ENCODE measurements at regions not wholly inside any gene's neighbourhood (a gene's known extent, or its start where the extent isn't known, plus 50 kb on each side); places are given as distances from the start of the nearest gene placed in this dataset.
A peak's percentile ranks its signal among the peaks of the same experiment; 100 is the strongest.

- WGBS, 2 donors (ENCODE audit: extremely low coverage in 2 of 2, insufficient read length in 2 of 2, insufficient replicate concordance in 1 of 2): no CpG with 5 or more reads among the region's 12 CpGs
- Histone ChIP-seq H3K79me1 (ENCODE audit: low read depth, low read length) (no peaks in the 10 kb centered on the region), H2BK12ac (ENCODE audit: low read length) (no peak overlapping the region), H4K91ac (ENCODE audit: low read depth, low read length, poor library complexity) (no peak overlapping the region), H3K4me1 (ENCODE audit: control insufficient read depth in 2 of 2, insufficient read depth in 1 of 2, low read depth in 1 of 2, low read length in 2 of 2) (peaks cover 13 to 15% of the 10 kb centered on the region in 2 donors), H2BK15ac (ENCODE audit: low read length) (no peak overlapping the region), H3K14ac (ENCODE audit: low read length) (no peak overlapping the region), H3K36me3 (replicated peaks in 1 of 2; ENCODE audit: control insufficient read depth in 2 of 2, insufficient read depth in 2 of 2, low read length in 2 of 2) (no peaks in the 10 kb centered on the region), H3K9ac (ENCODE audit: low read depth, low read length, poor library complexity) (no peak overlapping the region), H3K4ac (ENCODE audit: low read length) (no peak overlapping the region), H2BK5ac (ENCODE audit: low read length) (no peak overlapping the region), H3K18ac (ENCODE audit: low read length) (no peak overlapping the region), H4K8ac (ENCODE audit: low read depth, low read length) (no peak overlapping the region), H3K4me3 (ENCODE audit: low read length in 2 of 2) (no peak overlapping the region), H3K23ac (ENCODE audit: low read depth, low read length, poor library complexity) (no peak overlapping the region), H2AFZ (ENCODE audit: low read length) (no peak overlapping the region), H3K27me3 (ENCODE audit: control insufficient read depth in 3 of 3, insufficient read depth in 3 of 3, low read depth in 1 of 3, low read length in 3 of 3) (peaks cover 0 to 3% (median 0%) of the 10 kb centered on the region in 3 experiments), H2AK5ac (ENCODE audit: low read depth, low read length) (no peak overlapping the region), H2BK120ac (ENCODE audit: low read depth, low read length) (no peak overlapping the region), H3K4me2 (ENCODE audit: insufficient read depth, low read length, poor library complexity, severe bottlenecking) (no peak overlapping the region), H3K27ac (replicated peaks; ENCODE audit: low read length) (no peak overlapping the region), H3K9me3 (replicated peaks in 1 of 2; ENCODE audit: control insufficient read depth in 2 of 2, insufficient read depth in 1 of 2, low read depth in 1 of 2, low read length in 2 of 2) (peaks cover 0 to 6% of the 10 kb centered on the region in 2 donors)
- no peak for DNase-seq (ENCODE audit: low spot score)
Measured at GRCh38 chr18:78242806-78243205, 736.8 kb upstream of the SALL3 start.

- Histone ChIP-seq H3K4me2 (ENCODE audit: insufficient read depth, low read length, poor library complexity, severe bottlenecking) (no peak overlapping the region), H3K79me1 (ENCODE audit: low read depth, low read length) (no peaks in the 10 kb centered on the region), H3K27me3 (ENCODE audit: control insufficient read depth in 3 of 3, insufficient read depth in 3 of 3, low read depth in 1 of 3, low read length in 3 of 3) (peaks cover 0 to 3% (median 0%) of the 10 kb centered on the region in 3 experiments), H2BK15ac (ENCODE audit: low read length) (no peak overlapping the region), H2AFZ (ENCODE audit: low read length) (no peak overlapping the region), H3K9me3 (replicated peaks in 1 of 2; ENCODE audit: control insufficient read depth in 2 of 2, insufficient read depth in 1 of 2, low read depth in 1 of 2, low read length in 2 of 2) (no peaks in the 10 kb centered on the region), H3K14ac (ENCODE audit: low read length) (no peak overlapping the region), H3K4me3 (ENCODE audit: low read length in 2 of 2) (no peak overlapping the region), H2BK5ac (ENCODE audit: low read length) (no peak overlapping the region), H2BK120ac (ENCODE audit: low read depth, low read length) (no peak overlapping the region), H3K9ac (ENCODE audit: low read depth, low read length, poor library complexity) (no peak overlapping the region), H3K23ac (ENCODE audit: low read depth, low read length, poor library complexity) (no peak overlapping the region), H2AK5ac (ENCODE audit: low read depth, low read length) (no peak overlapping the region), H3K18ac (ENCODE audit: low read length) (no peak overlapping the region), H3K4ac (ENCODE audit: low read length) (no peak overlapping the region), H3K36me3 (replicated peaks in 1 of 2; ENCODE audit: control insufficient read depth in 2 of 2, insufficient read depth in 2 of 2, low read length in 2 of 2) (no peaks in the 10 kb centered on the region), H4K8ac (ENCODE audit: low read depth, low read length) (no peak overlapping the region), H4K91ac (ENCODE audit: low read depth, low read length, poor library complexity) (no peak overlapping the region), H3K27ac (replicated peaks; ENCODE audit: low read length) (no peak overlapping the region), H3K4me1 (ENCODE audit: control insufficient read depth in 2 of 2, insufficient read depth in 1 of 2, low read depth in 1 of 2, low read length in 2 of 2) (peaks cover 13 to 18% of the 10 kb centered on the region in 2 donors), H2BK12ac (ENCODE audit: low read length) (no peak overlapping the region)
- DNase-seq (ENCODE audit: low spot score): no peak
- WGBS, 2 donors (ENCODE audit: extremely low coverage in 2 of 2, insufficient read length in 2 of 2, insufficient replicate concordance in 1 of 2): no CpG with 5 or more reads among the region's 4 CpGs
Measured at GRCh38 chr18:78244779-78245178, 734.8 kb upstream of the SALL3 start.

GRCh38 chr18:78245451-78245850 is 734.2 kb upstream of the SALL3 start:
- no peak overlapping the region for H2BK12ac ChIP-seq (ENCODE audit: low read length)
- no peak overlapping the region for H2BK5ac ChIP-seq (ENCODE audit: low read length)
- no peak overlapping the region for H2AK5ac ChIP-seq (ENCODE audit: low read depth, low read length)
- WGBS, 2 donors (ENCODE audit: extremely low coverage in 2 of 2, insufficient read length in 2 of 2, insufficient replicate concordance in 1 of 2): no CpG with 5 or more reads among the region's 9 CpGs
- no peak overlapping the region for H2AFZ ChIP-seq (ENCODE audit: low read length)
- H4K8ac ChIP-seq (ENCODE audit: low read depth, low read length): no peak overlapping the region
- DNase-seq (ENCODE audit: low spot score): no peak
- no peaks in the 10 kb centered on the region for H3K79me1 ChIP-seq (ENCODE audit: low read depth, low read length)
- peaks cover 0 to 3% (median 0%) of the 10 kb centered on the region in 3 experiments for H3K27me3 ChIP-seq (ENCODE audit: control insufficient read depth in 3 of 3, insufficient read depth in 3 of 3, low read depth in 1 of 3, low read length in 3 of 3)
- no peak overlapping the region for H3K27ac ChIP-seq (replicated peaks; ENCODE audit: low read length)
- H4K91ac ChIP-seq (ENCODE audit: low read depth, low read length, poor library complexity): no peak overlapping the region
- no peak overlapping the region for H3K4me3 ChIP-seq (ENCODE audit: low read length in 2 of 2)
- no peak overlapping the region for H3K4ac ChIP-seq (ENCODE audit: low read length)
- H3K4me2 ChIP-seq (ENCODE audit: insufficient read depth, low read length, poor library complexity, severe bottlenecking): no peak overlapping the region
- no peak overlapping the region for H3K23ac ChIP-seq (ENCODE audit: low read depth, low read length, poor library complexity)
- no peak overlapping the region for H2BK120ac ChIP-seq (ENCODE audit: low read depth, low read length)
- peaks cover 12 to 18% of the 10 kb centered on the region in 2 donors for H3K4me1 ChIP-seq (ENCODE audit: control insufficient read depth in 2 of 2, insufficient read depth in 1 of 2, low read depth in 1 of 2, low read length in 2 of 2)
- no peaks in the 10 kb centered on the region for H3K36me3 ChIP-seq (replicated peaks in 1 of 2; ENCODE audit: control insufficient read depth in 2 of 2, insufficient read depth in 2 of 2, low read length in 2 of 2)
- no peak overlapping the region for H3K9ac ChIP-seq (ENCODE audit: low read depth, low read length, poor library complexity)
- H2BK15ac ChIP-seq (ENCODE audit: low read length): no peak overlapping the region
- H3K18ac ChIP-seq (ENCODE audit: low read length): no peak overlapping the region
- no peaks in the 10 kb centered on the region for H3K9me3 ChIP-seq (replicated peaks in 1 of 2; ENCODE audit: control insufficient read depth in 2 of 2, insufficient read depth in 1 of 2, low read depth in 1 of 2, low read length in 2 of 2)
- no peak overlapping the region for H3K14ac ChIP-seq (ENCODE audit: low read length)

DNA sequence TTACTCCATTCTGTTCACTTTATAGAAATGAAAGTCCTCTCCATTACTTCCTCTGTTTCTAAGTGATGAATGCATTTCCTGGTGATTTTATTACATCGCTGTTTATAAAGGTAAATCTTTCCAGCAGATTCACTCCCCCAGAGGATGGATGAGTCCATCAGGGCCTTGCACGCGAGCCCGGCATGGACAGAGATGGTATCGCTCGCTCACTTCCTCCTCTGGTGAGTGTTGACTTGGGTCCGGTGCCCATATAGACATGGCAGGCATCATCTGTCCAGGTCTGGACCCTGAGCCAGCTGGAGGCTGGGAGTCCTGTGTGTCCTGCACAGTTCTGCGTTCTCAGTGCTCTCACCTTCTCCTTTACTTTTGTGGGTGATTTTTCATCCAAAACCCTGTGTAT is 733.6 kb upstream of the SALL3 start:
- DNase-seq (ENCODE audit: low spot score): no peak
- H3K79me1 ChIP-seq (ENCODE audit: low read depth, low read length): no peaks in the 10 kb centered on the region
- H2AFZ ChIP-seq (ENCODE audit: low read length): no peak overlapping the region
- no peak overlapping the region for H3K4me2 ChIP-seq (ENCODE audit: insufficient read depth, low read length, poor library complexity, severe bottlenecking)
- no peak overlapping the region for H3K4me3 ChIP-seq (ENCODE audit: low read length in 2 of 2)
- no peak overlapping the region for H2BK12ac ChIP-seq (ENCODE audit: low read length)
- H3K27ac ChIP-seq (replicated peaks; ENCODE audit: low read length): no peak overlapping the region
- H2BK5ac ChIP-seq (ENCODE audit: low read length): no peak overlapping the region
- H4K8ac ChIP-seq (ENCODE audit: low read depth, low read length): no peak overlapping the region
- no peak overlapping the region for H3K4ac ChIP-seq (ENCODE audit: low read length)
- H3K4me1 ChIP-seq (ENCODE audit: control insufficient read depth in 2 of 2, insufficient read depth in 1 of 2, low read depth in 1 of 2, low read length in 2 of 2): peaks cover 6 to 13% of the 10 kb centered on the region in 2 donors
- no peaks in the 10 kb centered on the region for H3K9me3 ChIP-seq (replicated peaks in 1 of 2; ENCODE audit: control insufficient read depth in 2 of 2, insufficient read depth in 1 of 2, low read depth in 1 of 2, low read length in 2 of 2)
- H2AK5ac ChIP-seq (ENCODE audit: low read depth, low read length): no peak overlapping the region
- H4K91ac ChIP-seq (ENCODE audit: low read depth, low read length, poor library complexity): no peak overlapping the region
- no peak overlapping the region for H2BK15ac ChIP-seq (ENCODE audit: low read length)
- peak overlapping the region; percentile 57 for H3K14ac ChIP-seq (ENCODE audit: low read length)
- no peak overlapping the region for H3K18ac ChIP-seq (ENCODE audit: low read length)
- no peak overlapping the region for H2BK120ac ChIP-seq (ENCODE audit: low read depth, low read length)
- no peak overlapping the region for H3K23ac ChIP-seq (ENCODE audit: low read depth, low read length, poor library complexity)
- H3K36me3 ChIP-seq (replicated peaks in 1 of 2; ENCODE audit: control insufficient read depth in 2 of 2, insufficient read depth in 2 of 2, low read length in 2 of 2): no peaks in the 10 kb centered on the region
- peaks cover 0 to 3% (median 0%) of the 10 kb centered on the region in 3 experiments for H3K27me3 ChIP-seq (ENCODE audit: control insufficient read depth in 3 of 3, insufficient read depth in 3 of 3, low read depth in 1 of 3, low read length in 3 of 3)
- no CpG with 5 or more reads among the region's 8 CpGs for WGBS, 2 donors (ENCODE audit: extremely low coverage in 2 of 2, insufficient read length in 2 of 2, insufficient replicate concordance in 1 of 2)
- no peak overlapping the region for H3K9ac ChIP-seq (ENCODE audit: low read depth, low read length, poor library complexity)

All from neuronal stem cell (in vitro differentiated cells).